Upper lobe of left lung (tissue), 4 donors: ENCODE measurements at regions not wholly inside any gene's neighbourhood (a gene's known extent, or its start where the extent isn't known, plus 50 kb on each side); places are given as distances from the start of the nearest gene placed in this dataset.

Experiments
- CTCF ChIP-seq, 6 experiments: fragments of 450-650 bp in 4 of 6; fragments of 200-600 bp in 2 of 6; sonication (generic) in 2 of 6; IDR thresholded peaks; one replicate each; pipeline ENCODE4 v1.5.1; 2016 to 2019; ENCODE audit warnings: antibody characterized with exemption in 6 of 6
- POLR2A ChIP-seq, 4 donors: fragments of 450-650 bp; IDR thresholded peaks; one replicate each; pipeline ENCODE4 v1.5.1; 2016 to 2017; ENCODE audit warnings: antibody characterized with exemption in 4 of 4, mild to moderate bottlenecking in 2 of 4
- POLR2AphosphoS5 ChIP-seq, 2 donors: sonication (generic); formaldehyde crosslinking; IDR thresholded peaks; one replicate each; pipeline ENCODE4 v1.5.1; 2017; ENCODE audit warnings: antibody characterized with exemption in 2 of 2

GRCh38 chr14:70239802-70240201, 51.1 kb upstream of the SLC8A3 start:
- TF ChIP-seq CTCF (IDR thresholded peaks at IDR 0.05) (no peak), POLR2A (IDR thresholded peaks at IDR 0.05) (no peak), POLR2AphosphoS5 (IDR thresholded peaks at IDR 0.05) (no peak)
